NCI-H2171 treated with DMSO at 0.1 percent for 48 hours (cell line): ENCODE measurements at regions not wholly inside any gene's neighbourhood (a gene's known extent, or its start where the extent isn't known, plus 50 kb on each side); places are given as distances from the start of the nearest gene placed in this dataset.
A peak's percentile ranks its signal among the peaks of the same experiment; 100 is the strongest.
"Not testable (repeated sequence)": the region's sequence is repeated elsewhere in the genome, so short reads cannot be mapped to it uniquely, and the experiment has no call there.

ENCODE experiments used
- DNase-seq: peaks from one replicate; lab custom pipeline; 2025; lab: John Stamatoyannopoulos, UW

DNA sequence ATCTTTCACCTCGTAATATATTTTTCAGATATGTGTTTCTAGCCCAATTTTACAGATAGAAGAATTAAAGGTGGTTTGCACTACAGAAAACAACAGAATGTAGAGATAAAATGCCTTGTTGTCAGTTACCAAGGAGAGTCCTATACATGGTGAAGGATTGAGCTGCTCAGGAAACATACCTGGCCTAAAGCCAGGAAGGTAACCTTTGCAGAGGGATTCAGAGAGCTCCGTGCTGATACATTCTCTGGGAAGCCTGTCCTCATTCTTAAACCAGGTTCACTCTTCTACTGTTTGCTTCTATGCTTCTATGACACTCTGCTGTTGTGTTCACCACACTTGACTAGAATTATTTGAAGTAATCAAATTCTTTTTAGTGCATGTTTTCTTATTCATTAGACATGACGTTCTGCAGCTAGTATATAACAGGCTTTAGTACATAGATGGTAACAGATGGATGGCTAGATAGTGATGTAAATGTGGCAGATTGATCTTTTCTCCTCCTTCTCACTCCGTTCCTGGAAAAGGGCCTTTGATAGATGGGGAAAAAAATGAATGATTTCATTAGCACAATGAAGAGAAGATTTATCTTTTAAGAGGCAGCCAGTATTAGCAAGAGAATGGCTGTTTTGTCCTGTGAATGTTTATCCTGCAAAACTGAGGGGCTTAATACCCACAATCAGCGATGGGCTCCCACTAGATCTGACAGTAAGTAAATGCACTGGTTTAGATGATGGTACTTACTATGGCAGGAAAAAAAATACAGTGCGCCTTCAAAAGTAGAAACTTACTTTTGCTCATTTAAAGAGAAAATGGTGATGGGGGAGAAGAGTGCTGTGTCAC, 589.6 kb upstream of the FAM98A start:
- DNase-seq = peak; percentile 66

DNA sequence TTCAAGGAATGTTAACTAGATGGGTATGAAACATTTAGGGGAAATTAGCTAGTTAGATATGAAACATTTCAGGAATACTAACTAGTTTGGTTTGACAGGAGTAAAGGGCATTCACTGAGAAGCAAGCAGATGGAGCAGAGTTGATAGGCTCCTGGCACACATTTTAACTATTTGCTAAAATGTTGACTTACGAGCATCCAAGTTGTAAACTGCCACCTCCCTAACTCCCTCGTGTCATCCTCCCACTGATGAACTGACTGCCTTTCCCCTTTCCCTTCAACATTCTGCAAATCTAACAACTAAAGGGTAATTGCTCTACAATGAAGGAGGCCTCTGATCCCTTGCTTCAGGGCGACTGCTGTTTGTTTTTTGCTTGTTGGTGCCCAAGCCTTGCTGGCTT, 580.4 kb upstream of the FAM98A start:
- DNase-seq = no peak

DNA sequence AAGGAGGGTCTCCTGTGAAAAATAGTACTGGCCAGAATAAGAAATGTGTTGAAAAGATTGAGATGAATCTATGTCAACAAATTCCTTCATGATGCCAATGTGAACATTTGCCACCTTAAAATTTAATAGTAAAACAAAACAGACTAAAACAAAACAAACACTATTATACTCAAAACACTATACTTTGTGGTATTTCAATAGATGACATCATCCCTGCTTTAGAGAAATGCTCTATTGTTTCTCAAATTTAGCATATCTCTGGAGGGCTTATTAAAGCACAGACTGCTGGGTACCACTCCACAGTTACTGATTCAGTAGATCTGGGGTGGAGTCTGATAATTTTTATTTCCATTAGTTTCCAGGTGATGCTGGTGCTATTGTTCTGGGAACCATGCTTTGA, 579.4 kb upstream of the FAM98A start:
- no peak for DNase-seq

DNA sequence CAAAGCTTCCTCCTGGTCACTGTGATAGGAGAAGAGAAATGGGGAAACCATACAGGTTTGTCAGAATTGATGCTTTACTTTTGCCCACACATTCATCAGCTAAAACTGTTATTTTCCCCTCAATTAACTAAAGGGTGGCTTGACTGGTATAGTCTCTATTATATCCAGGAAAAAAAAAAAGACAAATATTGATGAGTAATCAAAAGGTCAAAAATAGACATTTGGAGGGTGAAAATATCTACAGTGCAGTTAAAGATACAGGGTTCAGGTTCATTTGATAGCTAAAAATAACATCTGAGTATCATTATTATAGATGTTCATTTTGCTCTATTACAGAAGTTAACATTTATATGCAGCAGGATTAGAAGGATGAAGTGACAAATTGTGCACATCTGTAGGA, 577.6 kb upstream of the FAM98A start:
- no peak for DNase-seq

DNA sequence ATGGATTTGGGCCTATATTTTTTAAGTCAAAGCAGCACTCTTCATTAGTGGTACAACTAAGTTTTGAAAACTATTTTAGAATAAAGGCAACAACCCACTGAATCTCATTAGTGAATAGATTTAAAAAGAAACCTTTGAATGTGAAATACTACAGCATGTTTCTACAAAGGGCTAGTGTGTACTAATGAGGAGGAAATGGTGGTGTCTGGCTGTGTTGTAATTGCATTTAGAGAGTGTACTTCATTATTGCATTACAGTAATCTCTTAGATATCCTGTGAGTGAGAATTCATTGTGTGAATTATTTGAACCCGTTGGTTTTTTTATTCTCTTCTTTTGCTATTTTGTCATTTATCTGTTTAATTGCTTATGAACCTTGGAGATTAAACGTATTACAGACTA, 575.4 kb upstream of the FAM98A start:
- no peak for DNase-seq

DNA sequence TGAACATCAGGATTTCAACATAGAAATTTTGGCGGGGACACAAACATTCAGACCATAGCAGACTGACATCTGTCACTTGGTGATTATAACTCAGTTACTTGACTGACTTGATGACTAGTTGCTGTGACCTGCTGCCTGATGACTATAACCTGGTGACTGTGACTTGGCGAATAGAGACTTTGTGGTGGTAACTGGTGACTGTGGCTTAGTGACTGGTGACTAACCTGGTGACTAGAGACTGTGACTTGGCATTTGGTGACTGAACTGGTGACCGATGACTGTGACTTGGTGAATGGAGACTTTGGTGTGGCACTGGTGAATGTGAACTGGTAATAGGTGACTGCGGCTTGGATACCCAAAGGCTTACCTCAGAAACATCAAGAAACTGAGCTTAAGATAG, 563.1 kb upstream of the FAM98A start:
- DNase-seq = no peak

DNA sequence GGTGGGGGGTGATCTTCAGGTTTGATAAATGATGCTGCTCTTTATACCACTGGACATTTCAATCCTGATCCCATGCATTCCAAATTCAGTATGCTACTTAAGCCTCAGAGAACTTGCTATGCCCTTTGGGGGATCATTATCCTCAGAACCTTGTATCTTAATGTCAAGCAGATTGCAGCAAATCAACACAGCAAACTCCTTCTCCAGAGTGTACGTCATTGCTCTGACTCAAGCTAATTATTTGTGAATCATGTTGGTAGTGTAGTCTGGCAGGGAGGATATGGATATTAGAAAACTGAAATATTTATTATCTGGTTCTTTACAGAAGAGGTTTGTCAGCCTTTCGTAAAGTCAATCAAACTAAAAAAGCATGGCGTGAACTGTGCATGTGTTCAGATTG, 562.5 kb upstream of the FAM98A start:
- no peak for DNase-seq

DNA sequence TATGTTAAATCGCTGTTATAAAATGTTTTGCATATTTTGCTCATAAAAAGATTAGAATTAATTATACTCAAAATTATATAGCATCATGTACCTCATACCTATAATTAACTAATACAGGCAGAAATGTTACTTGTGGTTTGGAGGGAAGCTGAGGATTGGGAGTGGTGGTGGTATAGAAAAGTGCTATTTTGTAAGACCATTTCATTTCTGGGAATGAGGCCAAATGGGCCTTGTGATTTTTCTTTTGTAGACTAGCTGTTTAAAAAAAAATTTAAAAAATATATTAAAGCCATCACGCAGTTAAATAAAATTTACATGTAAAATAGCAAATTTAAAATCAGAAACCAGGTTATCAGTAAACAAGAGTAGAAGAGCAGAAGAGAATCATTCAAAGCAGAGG, 560.8 kb upstream of the FAM98A start:
- no peak for DNase-seq

DNA sequence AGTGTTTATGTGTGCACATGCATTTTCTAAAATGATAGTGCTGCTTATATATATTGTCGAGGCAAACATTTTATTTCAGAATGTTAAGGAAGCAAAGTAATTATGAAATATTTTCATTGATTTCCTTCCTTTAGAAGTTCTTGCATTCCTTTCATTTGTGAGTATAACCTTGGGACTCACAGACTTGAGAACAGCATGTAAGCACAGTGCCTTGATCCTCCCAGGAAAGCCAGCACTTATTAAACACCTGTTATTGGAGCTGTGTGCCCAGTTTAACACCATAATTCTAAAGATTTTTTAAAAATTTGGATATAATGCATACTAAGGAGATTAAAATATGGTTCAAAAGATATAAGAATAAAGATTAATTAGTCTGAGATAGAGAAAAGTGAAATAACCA, 554.4 kb upstream of the FAM98A start:
- no peak for DNase-seq

DNA sequence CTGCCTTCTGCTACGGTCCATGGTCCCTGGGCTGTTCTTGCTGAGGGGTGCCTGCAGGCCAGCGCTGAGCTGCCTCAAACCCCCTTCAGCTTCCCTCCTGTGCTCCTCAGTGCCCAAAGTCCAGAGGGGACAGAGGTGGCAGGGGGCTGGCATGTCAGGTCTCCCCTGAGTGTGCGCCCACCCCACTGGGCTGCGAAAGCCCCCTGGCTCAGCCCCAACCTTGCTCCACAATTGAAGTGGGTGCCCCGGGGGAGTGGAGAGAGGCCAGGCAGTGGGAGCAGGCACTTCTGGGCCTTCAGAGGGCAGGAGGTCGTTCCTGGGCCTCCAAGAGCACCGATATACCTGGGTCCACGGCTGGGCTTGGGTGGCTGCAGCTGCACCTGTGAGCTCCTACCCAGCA, 548.7 kb upstream of the FAM98A start:
- DNase-seq = no peak

DNA sequence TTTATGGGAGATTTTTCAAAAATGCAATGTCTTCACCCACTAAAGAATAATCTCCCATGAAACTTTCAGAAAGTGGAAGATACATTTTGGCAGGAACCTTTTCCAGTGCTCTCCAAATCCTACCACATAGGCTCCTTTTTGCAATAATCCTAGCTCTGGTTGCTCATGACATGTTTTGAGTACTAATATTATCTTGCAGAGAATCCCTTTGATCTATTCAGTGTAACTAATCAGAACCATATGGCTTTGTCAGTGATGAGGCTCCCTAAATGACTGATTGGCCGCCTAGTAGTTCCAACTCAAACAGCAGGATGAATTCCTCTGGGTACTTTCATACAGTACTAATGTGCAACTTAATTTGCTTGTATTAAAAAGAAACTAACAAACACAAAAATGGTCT, 544.0 kb upstream of the FAM98A start:
- peak; percentile 17 for DNase-seq

DNA sequence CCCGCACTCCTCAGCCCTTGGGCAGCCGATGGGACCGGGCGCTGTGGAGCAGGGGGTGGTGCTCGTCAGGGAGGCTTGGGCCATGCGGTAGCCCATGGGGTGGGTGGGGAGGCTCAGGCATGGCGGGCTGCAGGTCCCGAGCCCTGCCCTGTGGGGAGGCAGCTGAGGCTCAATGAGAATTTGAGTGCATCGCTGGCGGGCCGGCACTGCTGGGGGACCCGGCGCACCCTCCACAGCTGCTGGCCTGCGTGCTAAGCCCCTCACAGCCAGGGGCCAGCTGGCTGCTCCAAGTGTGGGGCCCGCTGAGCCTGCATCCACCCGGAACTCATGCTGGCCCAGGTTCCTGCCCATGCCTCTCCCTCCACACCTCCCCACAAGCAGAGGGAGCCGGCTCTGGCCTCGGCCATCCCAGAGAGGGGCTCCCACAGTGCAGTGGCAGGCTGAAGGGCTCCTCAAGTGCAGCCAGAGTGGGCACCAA, 543.5 kb upstream of the FAM98A start:
- not testable (repeated sequence) for DNase-seq

DNA sequence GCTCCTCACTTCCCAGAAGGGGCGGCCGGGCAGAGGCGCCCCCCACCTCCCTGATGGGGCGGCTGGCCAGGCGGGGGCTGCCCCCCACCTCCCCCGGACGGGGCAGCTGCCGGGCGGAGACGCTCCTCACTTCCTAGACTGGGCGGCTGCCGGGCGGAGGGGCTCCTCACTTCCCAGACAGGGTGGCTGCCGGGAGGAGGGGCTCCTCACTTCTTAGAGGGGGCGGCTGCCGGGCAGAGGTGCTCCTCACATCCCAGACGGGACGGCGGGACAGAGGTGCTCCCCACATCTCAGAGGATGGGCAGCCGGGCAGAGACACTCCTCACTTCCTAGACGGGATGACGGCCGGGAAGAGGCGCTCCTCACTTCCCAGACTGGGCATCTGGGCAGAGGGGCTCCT, 534.0 kb upstream of the FAM98A start:
- not testable (repeated sequence) for DNase-seq

DNA sequence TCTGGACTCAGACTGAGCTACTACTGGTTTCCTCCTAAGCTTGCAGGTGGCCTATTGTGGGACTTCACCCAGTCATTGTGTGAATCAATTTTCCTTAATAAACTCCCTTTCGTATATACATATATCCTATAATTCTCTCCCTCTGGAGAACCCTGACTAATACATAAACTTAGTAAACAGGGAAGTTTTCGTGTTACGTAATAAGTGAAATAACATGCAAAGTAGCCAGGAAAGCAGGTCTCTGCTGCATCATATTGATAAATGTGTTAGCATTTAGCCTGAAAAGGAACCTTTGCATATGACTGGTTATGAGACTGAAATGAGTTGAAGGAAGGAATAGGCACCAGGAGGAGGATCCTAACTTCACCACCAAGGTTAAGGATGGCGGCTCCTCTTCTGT, 527.2 kb upstream of the FAM98A start:
- DNase-seq = no peak

DNA sequence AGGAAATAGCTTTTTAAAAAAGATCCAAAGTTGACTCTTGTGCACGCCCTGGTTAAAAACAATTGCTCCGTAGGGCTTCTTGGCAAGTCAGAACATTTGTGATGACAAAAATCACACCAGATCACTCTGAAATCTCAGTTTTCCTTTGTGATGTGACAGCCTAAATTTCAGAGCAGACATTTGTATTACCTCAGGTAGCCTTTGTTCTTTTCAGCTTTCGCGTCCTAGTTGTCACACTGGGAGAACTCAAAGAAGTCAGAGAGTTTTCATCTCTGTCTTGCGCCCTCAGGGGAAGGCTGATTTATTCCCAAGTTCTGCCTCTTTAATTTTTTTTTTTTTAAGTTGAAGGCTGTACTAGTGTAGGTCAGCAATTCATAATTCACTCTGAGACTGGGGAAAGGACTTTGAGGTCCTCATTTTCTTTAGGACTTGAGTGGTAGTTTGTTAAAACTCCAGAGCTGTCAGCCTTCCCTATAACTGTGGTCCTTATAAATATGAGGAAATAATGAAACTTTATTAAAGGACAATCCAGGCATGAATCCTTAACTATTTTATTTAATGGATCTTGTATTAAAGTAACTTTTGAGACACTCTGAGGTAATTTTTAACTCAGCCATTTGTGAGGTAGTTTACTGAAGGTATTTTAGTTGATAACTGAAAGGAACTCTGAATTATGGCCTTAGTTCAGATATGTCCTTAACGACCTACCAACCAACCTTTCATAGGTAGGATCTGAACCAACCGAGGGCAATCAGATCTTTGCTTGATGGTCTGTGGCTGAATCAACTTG, 525.1 kb upstream of the FAM98A start:
- no peak for DNase-seq

DNA sequence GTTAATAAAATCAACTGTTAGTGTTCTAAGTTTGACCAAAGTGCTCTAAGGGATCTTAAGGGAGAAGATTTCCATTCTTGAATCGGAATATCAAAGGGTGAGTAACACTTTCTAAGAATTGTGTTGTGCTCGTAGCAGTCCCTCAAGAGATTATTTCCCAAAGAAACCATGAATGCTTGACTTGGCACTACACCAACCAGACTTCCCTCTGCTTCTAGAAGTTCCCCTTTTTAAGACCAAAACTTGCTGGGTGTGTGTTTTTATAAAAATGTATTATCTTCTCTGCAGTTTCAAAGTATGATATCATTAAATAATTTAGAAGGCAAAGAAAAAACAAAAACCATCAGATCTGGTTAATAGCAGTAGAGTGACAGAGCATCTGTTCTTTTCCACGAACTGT, 522.0 kb upstream of the FAM98A start:
- no peak for DNase-seq

DNA sequence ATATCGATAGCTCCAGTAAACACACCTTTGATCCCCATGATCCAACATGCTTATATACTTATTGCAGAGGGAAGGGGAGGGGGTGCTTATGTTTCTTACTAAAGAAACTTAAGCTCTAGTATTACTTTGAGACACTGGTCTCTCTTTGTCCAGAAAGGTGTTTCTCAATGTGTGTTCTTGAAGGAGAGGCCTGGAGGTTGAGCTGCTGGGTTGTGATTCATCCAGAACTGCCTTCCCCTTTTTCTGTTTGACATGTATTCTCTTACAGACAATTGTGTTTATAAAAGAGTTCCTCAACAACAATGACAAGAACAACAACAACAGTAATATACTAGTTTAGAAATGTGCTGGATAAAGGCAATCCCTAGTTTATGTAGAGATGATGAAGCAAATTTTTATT, 516.0 kb upstream of the FAM98A start:
- no peak for DNase-seq

DNA sequence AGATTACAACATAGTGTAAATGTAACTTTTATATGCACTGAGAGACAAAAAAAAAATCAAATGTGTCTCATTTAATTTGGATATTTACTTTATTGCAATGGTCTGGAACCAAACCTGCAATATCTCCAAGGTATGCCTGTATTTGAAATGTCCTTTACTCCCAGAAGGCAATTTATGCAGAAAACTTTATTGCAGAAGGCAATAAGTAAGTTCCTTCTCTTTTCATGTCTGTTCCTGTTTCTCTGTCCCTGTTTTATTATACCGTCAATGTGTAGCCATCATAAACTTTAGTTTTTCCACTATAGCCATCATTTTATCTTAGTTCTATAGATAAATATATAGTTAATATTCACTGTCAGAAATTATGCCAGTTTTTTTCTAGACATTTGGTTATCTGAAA, 513.1 kb upstream of the FAM98A start:
- DNase-seq = no peak

DNA sequence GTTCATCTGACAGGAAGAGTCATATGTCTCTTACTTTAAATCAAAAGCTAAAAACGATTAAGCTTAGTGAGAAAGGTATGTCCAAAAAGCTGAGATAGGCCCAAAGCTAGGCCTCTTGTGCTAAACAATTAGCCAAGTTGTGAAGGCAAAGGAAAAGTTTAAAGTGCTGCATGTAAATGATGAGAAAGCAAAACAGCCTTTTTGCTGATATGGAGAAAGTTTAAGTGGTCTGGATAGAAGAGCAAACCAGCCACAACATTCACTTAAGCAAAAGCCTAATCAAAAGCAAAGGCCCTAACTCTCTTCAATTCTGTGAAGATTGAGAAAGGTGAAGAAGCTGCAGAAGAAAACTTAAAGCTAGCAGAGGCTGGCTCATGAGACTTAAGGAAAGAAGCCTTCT, 511.3 kb upstream of the FAM98A start:
- no peak for DNase-seq

DNA sequence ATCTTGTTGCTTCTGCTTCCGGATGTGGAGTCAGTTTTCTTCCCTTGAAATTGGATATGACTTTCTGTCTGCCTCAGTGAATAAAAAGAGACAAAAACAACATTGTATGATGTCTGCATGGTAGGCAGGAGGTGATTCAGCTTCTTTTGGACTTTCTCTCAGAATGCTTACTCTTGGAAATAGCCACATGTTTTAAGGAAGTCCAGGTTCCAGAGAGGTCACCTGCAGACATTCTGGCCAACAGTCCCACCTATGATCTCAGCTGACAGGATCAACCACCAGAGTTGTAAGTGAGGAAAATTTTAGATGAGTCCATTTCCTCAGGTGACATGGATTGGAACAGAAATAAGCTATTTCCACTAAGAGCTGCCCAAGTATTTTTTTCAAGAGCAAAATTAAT, 508.7 kb upstream of the FAM98A start:
- peak; percentile 28 for DNase-seq

DNA sequence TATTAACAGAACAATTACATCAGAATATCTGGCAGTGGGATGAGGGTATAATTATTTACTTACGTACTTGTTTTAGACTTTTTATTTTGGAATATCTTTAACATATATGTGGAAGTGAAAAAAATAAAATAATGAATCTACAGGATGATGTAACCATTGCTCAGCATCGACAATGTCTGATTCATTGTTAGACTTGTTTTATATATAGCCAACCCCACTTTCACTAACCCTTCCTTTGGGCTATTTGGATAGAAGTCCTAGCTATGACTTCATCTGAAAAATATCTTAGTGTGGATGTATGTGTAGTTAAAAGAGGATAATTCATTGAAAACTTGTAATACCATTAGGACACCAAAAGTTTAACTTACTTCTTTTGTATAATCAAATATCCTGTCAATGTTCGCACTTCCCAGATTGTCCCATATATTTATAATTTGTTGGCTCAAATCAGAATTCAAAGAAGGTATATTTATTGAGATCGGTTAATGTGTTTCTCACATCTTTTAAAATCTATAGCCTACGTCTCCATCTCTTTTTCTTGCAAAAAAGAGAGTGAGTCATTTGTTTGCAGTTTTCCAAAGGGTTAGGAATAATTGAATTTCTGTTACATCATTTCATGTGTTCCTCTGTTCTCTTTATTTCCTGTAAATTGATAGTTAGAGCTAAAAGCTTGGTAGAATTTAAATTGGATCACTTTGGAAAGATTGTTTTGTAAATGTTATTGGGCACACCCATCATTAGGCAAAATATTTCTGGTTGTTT, 506.1 kb upstream of the FAM98A start:
- no peak for DNase-seq

DNA sequence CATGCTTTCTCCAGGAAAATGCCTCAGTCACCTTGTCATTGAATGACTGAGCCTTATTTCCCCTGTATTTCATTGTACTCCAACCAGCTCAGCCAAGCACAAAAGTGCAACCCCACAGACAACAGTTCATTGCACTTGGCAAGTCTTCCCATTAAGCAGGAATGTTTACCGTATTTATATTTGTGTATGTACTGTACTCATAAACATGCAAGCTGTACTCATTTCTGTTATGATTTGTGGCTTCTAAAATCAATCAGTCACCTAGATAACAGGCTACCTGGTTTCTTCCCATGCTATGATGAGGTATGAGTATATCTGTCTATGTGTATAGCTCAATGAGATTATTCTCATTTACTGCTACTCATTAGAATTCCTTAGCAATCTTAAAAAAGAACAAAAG, 505.5 kb upstream of the FAM98A start:
- no peak for DNase-seq

DNA sequence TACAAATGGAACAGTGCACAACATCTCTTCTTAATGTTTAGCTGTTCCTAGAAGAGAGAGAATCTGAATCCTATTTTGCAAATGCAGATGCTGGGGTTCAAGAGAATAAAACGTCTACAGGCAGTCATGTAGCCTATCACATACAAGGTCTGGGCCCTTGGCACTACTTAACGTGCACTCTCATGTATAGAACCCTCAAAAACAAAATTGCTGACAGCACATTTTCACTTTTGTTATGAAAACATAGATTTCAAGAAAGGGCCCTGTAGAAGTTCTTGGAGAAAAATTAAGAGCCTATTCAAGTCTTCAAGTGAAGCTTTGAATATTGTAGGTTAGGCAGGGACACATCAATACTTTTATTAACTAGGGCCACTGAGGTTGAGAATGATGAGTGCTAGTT, 504.3 kb upstream of the FAM98A start:
- no peak for DNase-seq
